ENCODE measurements at regions not wholly inside any gene's neighbourhood (a gene's known extent, or its start where the extent isn't known, plus 50 kb on each side); places are given as distances from the start of the nearest gene placed in this dataset.

GRCh38 chr16:85178006-85178591, 65.8 kb upstream of the CIBAR2 start:
- Histone ChIP-seq H3K27ac (no peak overlapping the region), H3K36me3 (no peaks in the 10 kb centered on the region), H3K4me3 (no peak overlapping the region), H3K27me3 (no peaks in the 10 kb centered on the region), H3K4me1 (peaks cover 27% of the 10 kb centered on the region), H3K9me3 (no peaks in the 10 kb centered on the region)
- DNase-seq (ENCODE audit: low spot score in 2 of 2), result no peak
- TF ChIP-seq CTCF (IDR thresholded peaks at IDR 0.05), result no peak
- TF ChIP-seq POLR2AphosphoS5 (IDR thresholded peaks at IDR 0.05), result no peak
- TF ChIP-seq POLR2A (IDR thresholded peaks at IDR 0.05), result no peak
- TF ChIP-seq EP300 (IDR thresholded peaks at IDR 0.05), result no peak
- WGBS, result 91% methylated on average over 14 of the region's 14 CpGs

GRCh38 chr16:85178596-85178995, 66.3 kb upstream of the CIBAR2 start:
- no peak overlapping the region for H3K4me3 ChIP-seq
- no peaks in the 10 kb centered on the region for H3K27me3 ChIP-seq
- 96% methylated on average over 11 of the region's 11 CpGs for WGBS
- TF ChIP-seq EP300 (IDR thresholded peaks at IDR 0.05) (no peak), CTCF (IDR thresholded peaks at IDR 0.05) (no peak), POLR2AphosphoS5 (IDR thresholded peaks at IDR 0.05) (no peak), POLR2A (IDR thresholded peaks at IDR 0.05) (no peak)
- no peaks in the 10 kb centered on the region for H3K9me3 ChIP-seq
- H3K4me1 ChIP-seq, result peaks cover 23% of the 10 kb centered on the region
- DNase-seq (ENCODE audit: low spot score in 2 of 2), result no peak
- H3K27ac ChIP-seq, result no peak overlapping the region
- H3K36me3 ChIP-seq, result no peaks in the 10 kb centered on the region

GRCh38 chr16:85179344-85180046, 67.2 kb upstream of the CIBAR2 start:
- no peak for TF ChIP-seq CTCF (IDR thresholded peaks at IDR 0.05)
- no peak for TF ChIP-seq POLR2AphosphoS5 (IDR thresholded peaks at IDR 0.05)
- no peak for TF ChIP-seq EP300 (IDR thresholded peaks at IDR 0.05)
- TF ChIP-seq POLR2A (IDR thresholded peaks at IDR 0.05), result no peak

GRCh38 chr16:85180047-85180826, 68.0 kb upstream of the CIBAR2 start:
- DNase-seq (ENCODE audit: low spot score in 2 of 2), result no peak
- 85% methylated on average over 12 of the region's 23 CpGs for WGBS
- Histone ChIP-seq H3K9me3 (peaks cover 6% of the 10 kb centered on the region), H3K4me3 (no peak overlapping the region), H3K4me1 (peaks cover 12% of the 10 kb centered on the region), H3K27ac (no peak overlapping the region), H3K27me3 (no peaks in the 10 kb centered on the region), H3K36me3 (no peaks in the 10 kb centered on the region)
- no peak for TF ChIP-seq POLR2AphosphoS5 (IDR thresholded peaks at IDR 0.05)
- no peak for TF ChIP-seq POLR2A (IDR thresholded peaks at IDR 0.05)
- no peak for TF ChIP-seq EP300 (IDR thresholded peaks at IDR 0.05)
- TF ChIP-seq CTCF (IDR thresholded peaks at IDR 0.05), result no peak

More at GRCh38 chr16:85179344-85180046, 67.2 kb upstream of the CIBAR2 start:
- 76% methylated on average over 14 of the region's 15 CpGs for WGBS
- Histone ChIP-seq H3K36me3 (no peaks in the 10 kb centered on the region), H3K4me3 (no peak overlapping the region), H3K27ac (no peak overlapping the region), H3K27me3 (no peaks in the 10 kb centered on the region), H3K4me1 (peaks cover 14% of the 10 kb centered on the region), H3K9me3 (peaks cover 2% of the 10 kb centered on the region)
- no peak for DNase-seq (ENCODE audit: low spot score in 2 of 2)
